H9 (cell line): ENCODE measurements at regions not wholly inside any gene's neighbourhood (a gene's known extent, or its start where the extent isn't known, plus 50 kb on each side); places are given as distances from the start of the nearest gene placed in this dataset.

ENCODE experiments used
- DNase-seq: peaks from one replicate; pipeline ENCODE4 v3.0.0-alpha.2; 2017
- H2AFZ ChIP-seq: one replicate; pipeline ENCODE4 v1.6.1; 2013; ENCODE audit warnings: mild to moderate bottlenecking, low read length, control low read depth, moderate library complexity
- H2AK5ac ChIP-seq: 2 replicates; pipeline ENCODE4 v1.6.1; 2013; ENCODE audit warnings: low read length, control low read depth, mixed read lengths; ENCODE audit not compliant: insufficient read length
- H2BK120ac ChIP-seq: one replicate; pipeline ENCODE4 v1.6.1; 2013; ENCODE audit warnings: low read depth, mild to moderate bottlenecking, low read length, control low read depth, inconsistent platforms; ENCODE audit not compliant: poor library complexity, severe bottlenecking
- H2BK12ac ChIP-seq: 2 replicates; pipeline ENCODE4 v1.6.1; 2013; ENCODE audit warnings: low read length, control low read depth, mixed read lengths, low read depth; ENCODE audit not compliant: insufficient read length
- H2BK15ac ChIP-seq: 2 replicates; pipeline ENCODE4 v1.6.1; 2013; ENCODE audit warnings: low read depth, low read length, control low read depth
- H2BK20ac ChIP-seq: one replicate; pipeline ENCODE4 v1.6.1; 2013; ENCODE audit warnings: low read depth, mild to moderate bottlenecking, low read length, control low read depth, inconsistent platforms; ENCODE audit not compliant: poor library complexity, severe bottlenecking
- H2BK5ac ChIP-seq: 2 replicates; pipeline ENCODE4 v1.6.1; 2013; ENCODE audit warnings: low read length, control low read depth, mixed read lengths; ENCODE audit not compliant: insufficient read length
- H3K14ac ChIP-seq: 2 replicates; pipeline ENCODE4 v1.6.1; 2013; ENCODE audit warnings: low read length, control low read depth; ENCODE audit not compliant: insufficient read depth
- H3K18ac ChIP-seq: 2 replicates; pipeline ENCODE4 v1.6.1; 2013; ENCODE audit warnings: low read depth, mild to moderate bottlenecking, mixed read lengths, low read length, control low read depth; ENCODE audit not compliant: insufficient read length
- H3K23ac ChIP-seq: 2 replicates; pipeline ENCODE4 v1.6.1; 2013; ENCODE audit warnings: low read length, control low read depth, mixed read lengths, low read depth; ENCODE audit not compliant: insufficient read length
- H3K23me2 ChIP-seq: 2 replicates; pipeline ENCODE4 v1.6.1; 2013; ENCODE audit warnings: low read depth, mild to moderate bottlenecking, mixed read lengths, low read length, control low read depth; ENCODE audit not compliant: insufficient read length, poor library complexity, severe bottlenecking
- H3K27ac ChIP-seq: 2 replicates; pipeline ENCODE4 v1.5.1; 2013; ENCODE audit warnings: low read length, control low read depth, mixed read lengths, low read depth; ENCODE audit not compliant: insufficient read length
- H3K27me3 ChIP-seq: 2 replicates; pipeline ENCODE4 v1.6.1; 2013; ENCODE audit warnings: low read length, control low read depth, inconsistent platforms; ENCODE audit not compliant: insufficient read depth
- H3K4ac ChIP-seq: 2 replicates; pipeline ENCODE4 v1.6.1; 2013; ENCODE audit warnings: low read depth, mild to moderate bottlenecking, control low read depth, inconsistent platforms, low read length, moderate library complexity
- H3K4me1 ChIP-seq: 2 replicates; pipeline ENCODE4 v1.6.1; 2013; ENCODE audit warnings: low read length, control low read depth, inconsistent platforms; ENCODE audit not compliant: insufficient read depth
- H3K4me2 ChIP-seq: 2 replicates; pipeline ENCODE4 v1.6.1; 2013; ENCODE audit warnings: low read length, control low read depth, mixed read lengths; ENCODE audit not compliant: insufficient read length, insufficient read depth
- H3K56ac ChIP-seq: 2 replicates; pipeline ENCODE4 v1.6.1; 2013; ENCODE audit warnings: low read depth, mild to moderate bottlenecking, mixed read lengths, low read length, control low read depth; ENCODE audit not compliant: insufficient read length
- H3K79me1 ChIP-seq: 2 replicates; pipeline ENCODE4 v1.6.1; 2013; ENCODE audit warnings: low read depth, mild to moderate bottlenecking, moderate library complexity, low read length, control low read depth, inconsistent platforms; ENCODE audit not compliant: insufficient read depth, poor library complexity, severe bottlenecking
- H3K79me2 ChIP-seq: 2 replicates; pipeline ENCODE4 v1.6.1; 2013; ENCODE audit warnings: low read length, control low read depth, inconsistent platforms; ENCODE audit not compliant: insufficient read depth
- H3K9ac ChIP-seq: 2 replicates; pipeline ENCODE4 v1.6.1; 2013; ENCODE audit warnings: low read length, control low read depth, mixed read lengths; ENCODE audit not compliant: insufficient read length; ENCODE audit errors: extremely low read depth
- H3K9me3 ChIP-seq: one replicate; pipeline ENCODE4 v1.6.1; 2013; ENCODE audit warnings: low read depth, low read length, inconsistent platforms; ENCODE audit not compliant: control insufficient read depth
- H3T11ph ChIP-seq: one replicate; pipeline ENCODE4 v1.6.1; 2013; ENCODE audit warnings: mild to moderate bottlenecking, low read length, control low read depth, inconsistent platforms
- H4K20me1 ChIP-seq: one replicate; pipeline ENCODE4 v1.6.1; 2013; ENCODE audit not compliant: control insufficient read depth, insufficient read length, insufficient read depth
- H4K5ac ChIP-seq: 2 replicates; pipeline ENCODE4 v1.6.1; 2013; ENCODE audit warnings: low read depth, mild to moderate bottlenecking, mixed read lengths, low read length, control low read depth; ENCODE audit not compliant: insufficient read length
- H4K8ac ChIP-seq: replicated peaks from 2 replicates; pipeline ENCODE4 v1.6.1; 2013; ENCODE audit warnings: low read length, control low read depth, mixed read lengths, low read depth; ENCODE audit not compliant: insufficient read length
- H4K91ac ChIP-seq: 2 replicates; pipeline ENCODE4 v1.6.1; 2013; ENCODE audit warnings: low read depth, mild to moderate bottlenecking, moderate library complexity, mixed read lengths, low read length, control low read depth; ENCODE audit not compliant: insufficient read length
- H3K27ac Mint-ChIP-seq, 3 experiments: 2 replicates in 2 of 3; 3 replicates in 1 of 3; pipeline ENCODE4 v1.8.0; 2020 to 2021; ENCODE audit warnings: mixed read lengths in 3 of 3, mild to moderate bottlenecking in 1 of 3, moderate library complexity in 1 of 3
- H3K27me3 Mint-ChIP-seq: 2 replicates; pipeline ENCODE4 v1.8.0; 2021; ENCODE audit warnings: low read depth, mild to moderate bottlenecking, moderate library complexity, mixed read lengths
- H3K36me3 Mint-ChIP-seq, 3 experiments: 2 replicates in 2 of 3; 3 replicates in 1 of 3; pipeline ENCODE4 v1.8.0; 2020 to 2021; ENCODE audit warnings: low read depth in 3 of 3, mixed read lengths in 3 of 3; ENCODE audit not compliant: insufficient read depth in 1 of 3
- H3K4me1 Mint-ChIP-seq, 2 experiments: 2 replicates each; pipeline ENCODE4 v1.8.0; 2020; ENCODE audit warnings: mixed read lengths in 2 of 2
- H3K4me3 Mint-ChIP-seq, 2 experiments: 2 replicates in 1 of 2; 3 replicates in 1 of 2; pipeline ENCODE4 v1.8.0; 2020 to 2021; ENCODE audit warnings: mild to moderate bottlenecking in 2 of 2, mixed read lengths in 2 of 2, moderate library complexity in 1 of 2
- H3K9me3 Mint-ChIP-seq, 2 experiments: 2 replicates in 1 of 2; 3 replicates in 1 of 2; pipeline ENCODE4 v1.8.0; 2020; ENCODE audit warnings: mild to moderate bottlenecking in 2 of 2, mixed read lengths in 2 of 2, moderate library complexity in 1 of 2
- WGBS: extraction: QIAGEN DNeasy Blood & Tissue Kit; methylation state at CpG from one replicate; pipeline ENCODE4 v1.1.7; 2013; ENCODE audit warnings: missing lambda C conversion rate, low lambda C conversion rate, mixed read lengths; ENCODE audit not compliant: insufficient read length; ENCODE audit errors: extremely low coverage; 5-methylcytosine and 5-hydroxymethylcytosine counted together
- TF ChIP-seq, protein P1 (sequence below): fragments of 200-600 bp; sonication (generic); conservative IDR thresholded peaks from 3 replicates; pipeline ENCODE4 v1.8.0; 2021; ENCODE audit warnings: antibody characterized with exemption, mild to moderate bottlenecking

DNA sequence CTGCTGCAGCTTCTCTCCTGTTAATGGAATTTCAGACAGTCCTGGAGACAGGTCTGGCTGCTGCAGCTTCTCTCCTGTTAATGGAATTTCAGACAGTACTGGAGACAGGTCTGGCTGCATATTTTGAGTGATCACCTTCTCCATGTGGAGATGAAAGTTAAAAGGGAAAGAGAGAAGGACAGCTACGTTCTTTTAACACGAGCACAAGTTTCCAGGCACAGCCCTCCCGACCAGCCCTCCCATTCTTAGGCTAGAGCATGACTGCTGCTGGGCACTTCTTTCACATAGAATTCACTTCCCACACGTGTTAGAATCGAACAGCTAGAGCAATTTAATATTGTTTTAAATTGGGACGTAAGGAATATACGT is 133.3 kb upstream of the DMRT1 start:
- no CpG with 5 or more reads among the region's 7 CpGs for WGBS
- no peaks in the 10 kb centered on the region for H3K27me3 ChIP-seq

More for the DNA sequence above, 133.3 kb upstream of the DMRT1 start:
- Histone ChIP-seq H3K23ac (no peak overlapping the region), H2BK12ac (no peak overlapping the region), H3K9ac (no peak overlapping the region), H4K5ac (no peak overlapping the region), H2BK20ac (no peak overlapping the region), H3K9me3 (no peaks in the 10 kb centered on the region), H3K79me2 (no peaks in the 10 kb centered on the region), H2AFZ (no peak overlapping the region), H3K18ac (no peak overlapping the region), H2BK15ac (no peak overlapping the region), H3K79me1 (no peaks in the 10 kb centered on the region), H4K20me1 (no peaks in the 10 kb centered on the region), H3K4me2 (no peak overlapping the region), H3K4ac (no peak overlapping the region), H2AK5ac (no peak overlapping the region), H3K27ac (peak overlapping the region; percentile 20), H3K4me1 (0 out of 2 replicates have a peak, but pooled peaks cover 2% of the 10 kb centered on the region), H3K23me2 (peaks cover 5% of the 10 kb centered on the region), H4K91ac (no peak overlapping the region), H3K56ac (no peak overlapping the region), H2BK5ac (no peak overlapping the region), H4K8ac (no peak overlapping the region), H3T11ph (no peak overlapping the region), H3K14ac (no peak overlapping the region), H2BK120ac (no peak overlapping the region)
- TF ChIP-seq, protein P1, sequence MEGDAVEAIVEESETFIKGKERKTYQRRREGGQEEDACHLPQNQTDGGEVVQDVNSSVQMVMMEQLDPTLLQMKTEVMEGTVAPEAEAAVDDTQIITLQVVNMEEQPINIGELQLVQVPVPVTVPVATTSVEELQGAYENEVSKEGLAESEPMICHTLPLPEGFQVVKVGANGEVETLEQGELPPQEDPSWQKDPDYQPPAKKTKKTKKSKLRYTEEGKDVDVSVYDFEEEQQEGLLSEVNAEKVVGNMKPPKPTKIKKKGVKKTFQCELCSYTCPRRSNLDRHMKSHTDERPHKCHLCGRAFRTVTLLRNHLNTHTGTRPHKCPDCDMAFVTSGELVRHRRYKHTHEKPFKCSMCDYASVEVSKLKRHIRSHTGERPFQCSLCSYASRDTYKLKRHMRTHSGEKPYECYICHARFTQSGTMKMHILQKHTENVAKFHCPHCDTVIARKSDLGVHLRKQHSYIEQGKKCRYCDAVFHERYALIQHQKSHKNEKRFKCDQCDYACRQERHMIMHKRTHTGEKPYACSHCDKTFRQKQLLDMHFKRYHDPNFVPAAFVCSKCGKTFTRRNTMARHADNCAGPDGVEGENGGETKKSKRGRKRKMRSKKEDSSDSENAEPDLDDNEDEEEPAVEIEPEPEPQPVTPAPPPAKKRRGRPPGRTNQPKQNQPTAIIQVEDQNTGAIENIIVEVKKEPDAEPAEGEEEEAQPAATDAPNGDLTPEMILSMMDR: no peak
- Mint-ChIP-seq H3K27ac (peak overlapping the region in 1 of 3 experiments; percentile 54; a peak in 1 of 7 replicates), H3K4me3 (peak overlapping the region in 1 of 2 experiments; percentile 22; a peak in 1 of 5 replicates), H3K4me1 (peaks cover 23 to 24% of the 10 kb centered on the region in 2 experiments), H3K9me3 (no peaks in the 10 kb centered on the region), H3K36me3 (peaks cover 19 to 26% (median 25%) of the 10 kb centered on the region in 3 experiments), H3K27me3 (peaks cover 8% of the 10 kb centered on the region)
- DNase-seq: no peak
